ENCODE measurements at regions not wholly inside any gene's neighbourhood (a gene's known extent, or its start where the extent isn't known, plus 50 kb on each side); places are given as distances from the start of the nearest gene placed in this dataset.

DNA sequence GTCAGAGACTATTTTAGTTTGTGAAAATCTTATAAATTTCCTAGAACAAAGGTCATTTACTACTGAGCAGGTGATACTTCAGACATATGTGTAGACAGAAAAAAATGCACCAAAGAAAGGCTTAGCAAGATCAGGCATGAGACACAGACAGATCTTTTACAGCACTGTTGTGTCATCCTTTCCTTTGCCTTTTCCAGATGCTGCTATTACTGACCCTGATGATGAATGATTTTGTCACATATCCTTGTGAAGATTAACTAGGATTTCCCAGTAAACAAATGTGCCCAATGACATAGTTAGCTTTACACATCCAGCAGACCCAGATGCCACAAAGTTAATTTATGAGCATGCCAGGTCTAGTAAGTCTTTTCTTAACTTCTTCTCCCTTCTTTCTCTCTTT, 68.2 kb downstream of the DMRTA1 start:
- H2BK15ac ChIP-seq (ENCODE audit: low read depth, low read length): no peak overlapping the region
- intact Hi-C loops (cut with micrococcal nuclease): no loop called here
- H2AK5ac ChIP-seq (ENCODE audit: low read depth, low read length): no peak overlapping the region
- H3K9me1 ChIP-seq (ENCODE audit: insufficient read depth, low read length): no peaks in the 10 kb centered on the region
- no TSS peak for BruUV-seq (replicated peaks)
- H4K91ac ChIP-seq (ENCODE audit: insufficient read depth, low read depth, low read length): no peak overlapping the region
- no peak overlapping the region for H4K5ac ChIP-seq (ENCODE audit: low read depth, low read length)
- no peak overlapping the region for H3K27ac ChIP-seq (ENCODE audit: insufficient read depth, low read length)
- no peak overlapping the region for H3K9ac ChIP-seq (ENCODE audit: low read depth, low read length)
- POLR2A ChIA-PET (ENCODE audit: unreplicated experiment): no interaction called here
- H3K36me3 ChIP-seq (ENCODE audit: control insufficient read depth, insufficient read depth, low read length): no peaks in the 10 kb centered on the region
- H3K4ac ChIP-seq (ENCODE audit: low read depth, low read length): no peak overlapping the region
- dilution Hi-C loops (cut with HindIII; ENCODE audit: low sequenced_read_pairs, unreplicated experiment): no loop called here
- TF ChIP-seq FOS (IDR thresholded peaks at IDR 0.05; ENCODE audit: low read depth, low read length): no peak
- TF ChIP-seq RFX5 (IDR thresholded peaks at IDR 0.05; ENCODE audit: low read depth, low read length): no peak
- TF ChIP-seq SMC3 (IDR thresholded peaks at IDR 0.05; ENCODE audit: low read depth, low read length): no peak
- TF ChIP-seq, protein P1, sequence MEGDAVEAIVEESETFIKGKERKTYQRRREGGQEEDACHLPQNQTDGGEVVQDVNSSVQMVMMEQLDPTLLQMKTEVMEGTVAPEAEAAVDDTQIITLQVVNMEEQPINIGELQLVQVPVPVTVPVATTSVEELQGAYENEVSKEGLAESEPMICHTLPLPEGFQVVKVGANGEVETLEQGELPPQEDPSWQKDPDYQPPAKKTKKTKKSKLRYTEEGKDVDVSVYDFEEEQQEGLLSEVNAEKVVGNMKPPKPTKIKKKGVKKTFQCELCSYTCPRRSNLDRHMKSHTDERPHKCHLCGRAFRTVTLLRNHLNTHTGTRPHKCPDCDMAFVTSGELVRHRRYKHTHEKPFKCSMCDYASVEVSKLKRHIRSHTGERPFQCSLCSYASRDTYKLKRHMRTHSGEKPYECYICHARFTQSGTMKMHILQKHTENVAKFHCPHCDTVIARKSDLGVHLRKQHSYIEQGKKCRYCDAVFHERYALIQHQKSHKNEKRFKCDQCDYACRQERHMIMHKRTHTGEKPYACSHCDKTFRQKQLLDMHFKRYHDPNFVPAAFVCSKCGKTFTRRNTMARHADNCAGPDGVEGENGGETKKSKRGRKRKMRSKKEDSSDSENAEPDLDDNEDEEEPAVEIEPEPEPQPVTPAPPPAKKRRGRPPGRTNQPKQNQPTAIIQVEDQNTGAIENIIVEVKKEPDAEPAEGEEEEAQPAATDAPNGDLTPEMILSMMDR (conservative IDR thresholded peaks at IDR 0.05; ENCODE audit: low read depth, low read length): no peak
- no peak for TF ChIP-seq NFE2L2 (IDR thresholded peaks at IDR 0.05; ENCODE audit: low read depth, low read length)
- TF ChIP-seq MAFK (IDR thresholded peaks at IDR 0.05; ENCODE audit: low read depth, low read length): no peak
- TF ChIP-seq, protein P2, sequence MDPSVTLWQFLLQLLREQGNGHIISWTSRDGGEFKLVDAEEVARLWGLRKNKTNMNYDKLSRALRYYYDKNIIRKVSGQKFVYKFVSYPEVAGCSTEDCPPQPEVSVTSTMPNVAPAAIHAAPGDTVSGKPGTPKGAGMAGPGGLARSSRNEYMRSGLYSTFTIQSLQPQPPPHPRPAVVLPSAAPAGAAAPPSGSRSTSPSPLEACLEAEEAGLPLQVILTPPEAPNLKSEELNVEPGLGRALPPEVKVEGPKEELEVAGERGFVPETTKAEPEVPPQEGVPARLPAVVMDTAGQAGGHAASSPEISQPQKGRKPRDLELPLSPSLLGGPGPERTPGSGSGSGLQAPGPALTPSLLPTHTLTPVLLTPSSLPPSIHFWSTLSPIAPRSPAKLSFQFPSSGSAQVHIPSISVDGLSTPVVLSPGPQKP (IDR thresholded peaks at IDR 0.05; ENCODE audit: borderline replicate concordance, low read depth, low read length): no peak
- TF ChIP-seq, protein P3, sequence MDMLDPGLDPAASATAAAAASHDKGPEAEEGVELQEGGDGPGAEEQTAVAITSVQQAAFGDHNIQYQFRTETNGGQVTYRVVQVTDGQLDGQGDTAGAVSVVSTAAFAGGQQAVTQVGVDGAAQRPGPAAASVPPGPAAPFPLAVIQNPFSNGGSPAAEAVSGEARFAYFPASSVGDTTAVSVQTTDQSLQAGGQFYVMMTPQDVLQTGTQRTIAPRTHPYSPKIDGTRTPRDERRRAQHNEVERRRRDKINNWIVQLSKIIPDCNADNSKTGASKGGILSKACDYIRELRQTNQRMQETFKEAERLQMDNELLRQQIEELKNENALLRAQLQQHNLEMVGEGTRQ (IDR thresholded peaks at IDR 0.05; ENCODE audit: low read depth, low read length): no peak
- TF ChIP-seq RCOR1 (IDR thresholded peaks at IDR 0.05; ENCODE audit: insufficient replicate concordance, low read length): no peak
- TF ChIP-seq CEBPB (IDR thresholded peaks at IDR 0.05; ENCODE audit: low read depth, low read length): no peak
- TF ChIP-seq MAZ (IDR thresholded peaks at IDR 0.05; ENCODE audit: borderline replicate concordance, low read depth, low read length): no peak
- no peak for TF ChIP-seq RAD21 (IDR thresholded peaks at IDR 0.05; ENCODE audit: low read length)
- no peak for TF ChIP-seq MXI1 (IDR thresholded peaks at IDR 0.05; ENCODE audit: borderline replicate concordance, low read depth, low read length)
- TF ChIP-seq POLR2A (IDR thresholded peaks at IDR 0.05; ENCODE audit: low read depth, low read length): no peak
- TF ChIP-seq BHLHE40 (IDR thresholded peaks at IDR 0.05; ENCODE audit: low read depth, low read length): no peak
- no peak for TF ChIP-seq CHD1 (IDR thresholded peaks at IDR 0.05; ENCODE audit: low read depth, low read length)
- H2AFZ ChIP-seq (replicated peaks; ENCODE audit: low read length, poor library complexity): no peak overlapping the region
- H3K27me3 ChIP-seq (ENCODE audit: control insufficient read depth, insufficient read depth, low read length): no peaks in the 10 kb centered on the region
- no peak overlapping the region for H3K4me3 ChIP-seq (ENCODE audit: insufficient read depth, low read depth, low read length)
- H3K4me2 ChIP-seq (ENCODE audit: low read depth, low read length): no peak overlapping the region
- no peaks in the 10 kb centered on the region for H3K9me3 ChIP-seq (ENCODE audit: control insufficient read depth, insufficient read depth, low read length)
- no peak for ATAC-seq (ENCODE audit: low read depth)
- H3K18ac ChIP-seq (ENCODE audit: low read depth, low read length): no peak overlapping the region
- DNase-seq: no peak
- no peak overlapping the region for H2BK20ac ChIP-seq (ENCODE audit: low read depth, low read length)
- H3K4me1 ChIP-seq (ENCODE audit: control insufficient read depth, insufficient read depth, low read length): no peaks in the 10 kb centered on the region
- in situ Hi-C loops (cut with MboI; ENCODE audit: low sequenced_read_pairs): no loop called here
- H3K23ac ChIP-seq (ENCODE audit: low read depth, low read length): no peak overlapping the region
- H2AK9ac ChIP-seq (replicated peaks; ENCODE audit: low read depth, low read length, poor library complexity): no peak overlapping the region
- no peak overlapping the region for H3K56ac ChIP-seq (ENCODE audit: extremely low read depth, insufficient read depth, low read length)
- no peak overlapping the region for H4K8ac ChIP-seq (ENCODE audit: low read depth in 2 of 2, low read length in 2 of 2)
- H2BK5ac ChIP-seq (ENCODE audit: low read depth, low read length, poor library complexity, severe bottlenecking): no peak overlapping the region
- CTCF ChIA-PET: no interaction called here
- no peak overlapping the region for H2BK120ac ChIP-seq (ENCODE audit: low read depth, low read length)
- no peak overlapping the region for H3K14ac ChIP-seq (replicated peaks; ENCODE audit: low read depth, low read length)
- no peaks in the 10 kb centered on the region for H3K79me1 ChIP-seq (ENCODE audit: low read depth in 1 of 2, low read length in 2 of 2)
- H4K20me1 ChIP-seq (ENCODE audit: insufficient read depth, low read length): no peaks in the 10 kb centered on the region

Data from IMR-90 (cell line).